ENCODE measurements at regions not wholly inside any gene's neighbourhood (a gene's known extent, or its start where the extent isn't known, plus 50 kb on each side); places are given as distances from the start of the nearest gene placed in this dataset.

- CTCF ChIA-PET (ENCODE audit: unreplicated experiment) = no interaction called here
- Histone ChIP-seq H3K4me1 (ENCODE audit: insufficient read depth, low read length, poor library complexity, severe bottlenecking) (no peaks in the 10 kb centered on the region), H3K36me3 (ENCODE audit: insufficient read depth, low read length) (no peaks in the 10 kb centered on the region), H3K4me2 (ENCODE audit: low read length) (no peak overlapping the region), H3K9me2 (ENCODE audit: insufficient read depth, low read length) (no peaks in the 10 kb centered on the region), H3K27ac (ENCODE audit: low read depth, low read length, poor library complexity, severe bottlenecking) (no peak overlapping the region), H2AFZ (ENCODE audit: low read length) (no peak overlapping the region), H3K9me3 (ENCODE audit: low read length) (no peaks in the 10 kb centered on the region), H3K79me2 (ENCODE audit: insufficient read depth, low read depth, low read length) (no peaks in the 10 kb centered on the region), H4K20me1 (ENCODE audit: insufficient read depth, low read length) (no peaks in the 10 kb centered on the region), H3K4me3 (ENCODE audit: low read depth, low read length, poor library complexity, severe bottlenecking) (no peak overlapping the region)
- POLR2A ChIA-PET = interaction anchor here (1.3 kb wide), 1 partner anchor 19 kb away, joined by 3 read pairs; no protein-coding TSS in a partner anchor
- DNase-seq (ENCODE audit: low spot score) = no peak
- TF ChIP-seq CTCF (conservative IDR thresholded peaks at IDR 0.05; ENCODE audit: low read length) (no peak), EZH2phosphoT487 (IDR thresholded peaks at IDR 0.05; ENCODE audit: borderline replicate concordance, low read depth, low read length) (no peak)
- BruUV-seq (replicated peaks) = no TSS peak
- intact Hi-C loops (cut with micrococcal nuclease; ENCODE audit: unreplicated experiment) = no loop called here
Measured at GRCh38 chr4:176858839-176859238, 66.1 kb upstream of the VEGFC start.

GRCh38 chr4:176864238-176864637 lies 71.5 kb upstream of the VEGFC start:
- CTCF ChIA-PET (ENCODE audit: unreplicated experiment) = no interaction called here
- Histone ChIP-seq H3K4me1 (ENCODE audit: insufficient read depth, low read length, poor library complexity, severe bottlenecking) (no peaks in the 10 kb centered on the region), H3K4me3 (ENCODE audit: low read depth, low read length, poor library complexity, severe bottlenecking) (no peak overlapping the region), H2AFZ (ENCODE audit: low read length) (no peak overlapping the region), H4K20me1 (ENCODE audit: insufficient read depth, low read length) (no peaks in the 10 kb centered on the region), H3K9me3 (ENCODE audit: low read length) (no peaks in the 10 kb centered on the region), H3K79me2 (ENCODE audit: insufficient read depth, low read depth, low read length) (no peaks in the 10 kb centered on the region), H3K9me2 (ENCODE audit: insufficient read depth, low read length) (no peaks in the 10 kb centered on the region), H3K36me3 (ENCODE audit: insufficient read depth, low read length) (no peaks in the 10 kb centered on the region), H3K4me2 (ENCODE audit: low read length) (no peak overlapping the region), H3K27ac (ENCODE audit: low read depth, low read length, poor library complexity, severe bottlenecking) (no peak overlapping the region)
- POLR2A ChIA-PET = interaction anchor here (0.5 kb wide), 1 partner anchor 213 kb away, joined by 4 read pairs; no protein-coding TSS in a partner anchor
- intact Hi-C loops (cut with micrococcal nuclease; ENCODE audit: unreplicated experiment) = no loop called here
- TF ChIP-seq EZH2phosphoT487 (IDR thresholded peaks at IDR 0.05; ENCODE audit: borderline replicate concordance, low read depth, low read length) (no peak), CTCF (conservative IDR thresholded peaks at IDR 0.05; ENCODE audit: low read length) (no peak)
- no TSS peak for BruUV-seq (replicated peaks)
- DNase-seq (ENCODE audit: low spot score) = no peak

GRCh38 chr4:176868676-176869075 lies 76.0 kb upstream of the VEGFC start:
- Histone ChIP-seq H3K4me2 (ENCODE audit: low read length) (no peak overlapping the region), H3K27ac (ENCODE audit: low read depth, low read length, poor library complexity, severe bottlenecking) (no peak overlapping the region), H3K36me3 (ENCODE audit: insufficient read depth, low read length) (no peaks in the 10 kb centered on the region), H3K79me2 (ENCODE audit: insufficient read depth, low read depth, low read length) (no peaks in the 10 kb centered on the region), H3K4me3 (ENCODE audit: low read depth, low read length, poor library complexity, severe bottlenecking) (no peak overlapping the region), H4K20me1 (ENCODE audit: insufficient read depth, low read length) (no peaks in the 10 kb centered on the region), H3K4me1 (ENCODE audit: insufficient read depth, low read length, poor library complexity, severe bottlenecking) (no peaks in the 10 kb centered on the region), H3K9me3 (ENCODE audit: low read length) (no peaks in the 10 kb centered on the region), H3K9me2 (ENCODE audit: insufficient read depth, low read length) (no peaks in the 10 kb centered on the region), H2AFZ (ENCODE audit: low read length) (no peak overlapping the region)
- TF ChIP-seq CTCF (conservative IDR thresholded peaks at IDR 0.05; ENCODE audit: low read length) = no peak
- no peak for TF ChIP-seq EZH2phosphoT487 (IDR thresholded peaks at IDR 0.05; ENCODE audit: borderline replicate concordance, low read depth, low read length)
- ChIA-PET POLR2A (interaction anchor here (0.9 kb wide), 1 partner anchor 13 kb away, joined by 5 read pairs; no protein-coding TSS in a partner anchor), CTCF (ENCODE audit: unreplicated experiment) (no interaction called here)
- no TSS peak for BruUV-seq (replicated peaks)
- intact Hi-C loops (cut with micrococcal nuclease; ENCODE audit: unreplicated experiment) = no loop called here
- no peak for DNase-seq (ENCODE audit: low spot score)
